ENCODE measurements at regions not wholly inside any gene's neighbourhood (a gene's known extent, or its start where the extent isn't known, plus 50 kb on each side); places are given as distances from the start of the nearest gene placed in this dataset.
"Not testable (repeated sequence)": the region's sequence is repeated elsewhere in the genome, so short reads cannot be mapped to it uniquely, and the experiment has no call there.

- Histone ChIP-seq H3K9me3 (no peaks in the 10 kb centered on the region), H3K27me3 (replicated peaks in 1 of 2; ENCODE audit: control insufficient read depth in 2 of 2, extremely low read depth in 1 of 2, insufficient read depth in 2 of 2, low read length in 1 of 2) (no peaks in the 10 kb centered on the region), H3K4me1 (ENCODE audit: control insufficient read depth in 1 of 2, extremely low read depth in 1 of 2, insufficient read depth in 2 of 2, low read length in 2 of 2) (no peaks in the 10 kb centered on the region), H3K4me3 (ENCODE audit: control insufficient read depth in 1 of 2, extremely low read depth in 1 of 2, low read length in 1 of 2) (no peak overlapping the region), H3K27ac (ENCODE audit: low read length) (no peak overlapping the region), H3K36me3 (ENCODE audit: control insufficient read depth in 2 of 2, extremely low read depth in 1 of 2, insufficient read depth in 1 of 2, low read length in 1 of 2) (no peaks in the 10 kb centered on the region)
- Mint-ChIP-seq H3K27ac (no peak overlapping the region), H3K4me1 (no peaks in the 10 kb centered on the region), H3K27me3 (peaks cover 0 to 3% of the 10 kb centered on the region in 2 donors), H3K36me3 (no peaks in the 10 kb centered on the region), H3K9me3 (no peaks in the 10 kb centered on the region), H3K4me3 (no peak overlapping the region)
- WGBS (ENCODE audit: insufficient coverage): 80% methylated on average over 2 of the region's 4 CpGs
- ChIA-PET POLR2A (no interaction called here), CTCF (no interaction called here)
- ATAC-seq (replicated peaks in 1 of 4) (no peak), DNase-seq (no peak)
These were observed 217.0 kb upstream of the PIEZO2 start for GRCh38 chr18:11366410-11366809.

DNA sequence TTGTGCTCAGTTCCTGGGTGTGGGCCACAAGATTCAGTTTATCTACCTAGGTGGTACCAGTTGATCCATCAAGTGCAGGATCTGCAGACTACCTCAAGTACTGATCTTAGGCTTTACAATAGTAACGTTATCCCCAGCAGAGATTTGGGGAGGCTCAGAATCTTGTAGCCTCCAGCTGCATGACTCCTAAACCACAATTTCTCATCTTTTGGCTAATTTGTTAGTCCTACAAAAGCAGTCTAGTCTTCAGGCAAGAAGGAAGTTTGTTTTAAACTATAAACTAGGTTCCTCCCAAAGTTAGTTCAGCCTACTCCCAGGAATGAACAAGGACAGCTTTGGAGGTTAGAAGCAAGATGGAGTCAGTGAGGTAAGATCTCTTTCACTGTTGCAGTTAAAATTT is 213.5 kb upstream of the PIEZO2 start:
- Mint-ChIP-seq H3K4me1 (no peaks in the 10 kb centered on the region), H3K4me3 (no peak overlapping the region), H3K9me3 (no peaks in the 10 kb centered on the region), H3K36me3 (no peaks in the 10 kb centered on the region), H3K27ac (no peak overlapping the region), H3K27me3 (no peaks in the 10 kb centered on the region)
- WGBS (ENCODE audit: insufficient coverage): 67% methylated on average over 1 of the region's 1 CpG
- no peaks in the 10 kb centered on the region for H3K27me3 ChIP-seq (replicated peaks in 1 of 2; ENCODE audit: control insufficient read depth in 2 of 2, extremely low read depth in 1 of 2, insufficient read depth in 2 of 2, low read length in 1 of 2)
- DNase-seq: no peak
- no peak overlapping the region for H3K27ac ChIP-seq (ENCODE audit: low read length)
- ATAC-seq (replicated peaks in 1 of 4): no peak
- no peaks in the 10 kb centered on the region for H3K9me3 ChIP-seq
- no peaks in the 10 kb centered on the region for H3K36me3 ChIP-seq (ENCODE audit: control insufficient read depth in 2 of 2, extremely low read depth in 1 of 2, insufficient read depth in 1 of 2, low read length in 1 of 2)
- POLR2A ChIA-PET: no interaction called here
- CTCF ChIA-PET: no interaction called here
- H3K4me1 ChIP-seq (ENCODE audit: control insufficient read depth in 1 of 2, extremely low read depth in 1 of 2, insufficient read depth in 2 of 2, low read length in 2 of 2): no peaks in the 10 kb centered on the region
- no peak overlapping the region for H3K4me3 ChIP-seq (ENCODE audit: control insufficient read depth in 1 of 2, extremely low read depth in 1 of 2, low read length in 1 of 2)

- H3K4me3 Mint-ChIP-seq; H3K9me3 ChIP-seq; H3K27me3 Mint-ChIP-seq; H3K4me3 ChIP-seq (ENCODE audit: control insufficient read depth in 1 of 2, extremely low read depth in 1 of 2, low read length in 1 of 2); H3K36me3 ChIP-seq (ENCODE audit: control insufficient read depth in 2 of 2, extremely low read depth in 1 of 2, insufficient read depth in 1 of 2, low read length in 1 of 2); H3K27me3 ChIP-seq (replicated peaks in 1 of 2; ENCODE audit: control insufficient read depth in 2 of 2, extremely low read depth in 1 of 2, insufficient read depth in 2 of 2, low read length in 1 of 2); H3K9me3 Mint-ChIP-seq; ATAC-seq (replicated peaks in 1 of 4); POLR2A ChIA-PET; H3K36me3 Mint-ChIP-seq; H3K4me1 Mint-ChIP-seq; H3K4me1 ChIP-seq (ENCODE audit: control insufficient read depth in 1 of 2, extremely low read depth in 1 of 2, insufficient read depth in 2 of 2, low read length in 2 of 2); CTCF ChIA-PET; H3K27ac Mint-ChIP-seq; DNase-seq; H3K27ac ChIP-seq (ENCODE audit: low read length): not testable (repeated sequence)
- WGBS (ENCODE audit: insufficient coverage): no CpG with 5 or more reads among the region's 6 CpGs
These were observed 212.5 kb upstream of the PIEZO2 start for GRCh38 chr18:11361862-11362261.

DNA sequence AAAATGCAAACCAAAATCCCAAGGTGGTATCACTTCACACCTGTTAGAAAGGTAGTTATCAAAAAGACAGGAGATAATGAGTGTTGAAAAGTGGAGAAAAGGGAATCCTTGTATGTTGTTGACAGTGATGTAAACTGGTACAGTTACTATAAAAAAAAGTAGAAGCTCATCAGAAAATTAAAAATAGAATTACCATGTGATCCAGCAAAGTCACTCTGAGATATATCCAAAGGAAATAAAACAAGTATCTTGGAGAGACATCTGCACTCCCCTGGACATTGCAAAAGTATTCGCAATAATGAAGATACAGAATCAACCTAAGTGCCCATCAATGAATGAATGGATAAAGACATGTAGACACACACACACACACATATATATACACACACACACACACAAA is 208.3 kb upstream of the PIEZO2 start:
- H3K4me1 ChIP-seq (ENCODE audit: control insufficient read depth in 1 of 2, extremely low read depth in 1 of 2, insufficient read depth in 2 of 2, low read length in 2 of 2): no peaks in the 10 kb centered on the region
- CTCF ChIA-PET: no interaction called here
- Mint-ChIP-seq H3K4me3 (no peak overlapping the region), H3K36me3 (no peaks in the 10 kb centered on the region), H3K4me1 (no peaks in the 10 kb centered on the region), H3K27ac (no peak overlapping the region), H3K27me3 (no peaks in the 10 kb centered on the region), H3K9me3 (no peaks in the 10 kb centered on the region)
- H3K9me3 ChIP-seq: no peaks in the 10 kb centered on the region
- no peak for DNase-seq
- ATAC-seq (replicated peaks in 1 of 4): no peak
- H3K27ac ChIP-seq (ENCODE audit: low read length): no peak overlapping the region
- H3K27me3 ChIP-seq (replicated peaks in 1 of 2; ENCODE audit: control insufficient read depth in 2 of 2, extremely low read depth in 1 of 2, insufficient read depth in 2 of 2, low read length in 1 of 2): no peaks in the 10 kb centered on the region
- H3K4me3 ChIP-seq (ENCODE audit: control insufficient read depth in 1 of 2, extremely low read depth in 1 of 2, low read length in 1 of 2): no peak overlapping the region
- POLR2A ChIA-PET: no interaction called here
- no CpG with 5 or more reads among the region's 1 CpG for WGBS (ENCODE audit: insufficient coverage)
- H3K36me3 ChIP-seq (ENCODE audit: control insufficient read depth in 2 of 2, extremely low read depth in 1 of 2, insufficient read depth in 1 of 2, low read length in 1 of 2): no peaks in the 10 kb centered on the region

DNA sequence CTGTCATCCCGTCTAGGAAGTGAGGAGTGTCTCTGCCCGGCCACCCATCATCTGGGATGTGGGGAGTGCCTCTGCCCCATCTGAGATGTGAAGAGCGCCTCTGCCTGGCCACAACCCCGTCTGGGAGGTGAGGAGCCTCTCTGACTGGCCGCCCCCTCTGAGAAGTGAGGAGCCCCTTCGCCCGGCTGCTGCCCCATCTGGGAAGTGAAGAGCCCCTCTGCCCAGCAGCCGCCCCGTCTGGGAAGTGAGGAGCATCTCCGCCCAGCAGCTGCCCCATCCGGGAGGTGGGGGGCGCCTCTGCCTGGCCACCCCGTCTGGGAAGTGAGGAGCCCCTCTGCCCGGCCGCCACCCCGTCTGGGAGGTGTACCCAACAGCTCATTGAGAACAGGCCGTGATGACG is 195.2 kb upstream of the PIEZO2 start:
- H3K27me3 Mint-ChIP-seq; H3K27ac Mint-ChIP-seq; H3K4me1 Mint-ChIP-seq; H3K36me3 ChIP-seq (ENCODE audit: control insufficient read depth in 2 of 2, extremely low read depth in 1 of 2, insufficient read depth in 1 of 2, low read length in 1 of 2); H3K4me3 ChIP-seq (ENCODE audit: control insufficient read depth in 1 of 2, extremely low read depth in 1 of 2, low read length in 1 of 2); H3K27me3 ChIP-seq (replicated peaks in 1 of 2; ENCODE audit: control insufficient read depth in 2 of 2, extremely low read depth in 1 of 2, insufficient read depth in 2 of 2, low read length in 1 of 2); H3K9me3 ChIP-seq; H3K27ac ChIP-seq (ENCODE audit: low read length); ATAC-seq (replicated peaks in 1 of 4); H3K4me3 Mint-ChIP-seq; DNase-seq; POLR2A ChIA-PET; CTCF ChIA-PET; H3K4me1 ChIP-seq (ENCODE audit: control insufficient read depth in 1 of 2, extremely low read depth in 1 of 2, insufficient read depth in 2 of 2, low read length in 2 of 2); H3K36me3 Mint-ChIP-seq: not testable (repeated sequence)
- peaks cover 8 to 23% (median 15%) of the 10 kb centered on the region in 3 donors for H3K9me3 Mint-ChIP-seq
- WGBS (ENCODE audit: insufficient coverage): 68% methylated on average over 9 of the region's 18 CpGs

GRCh38 chr18:11343096-11343495 is 193.7 kb upstream of the PIEZO2 start:
- H3K9me3 Mint-ChIP-seq: peaks cover 3 to 17% (median 9%) of the 10 kb centered on the region in 3 donors
- H3K27me3 Mint-ChIP-seq: peaks cover 0 to 2% of the 10 kb centered on the region in 2 donors
- WGBS (ENCODE audit: insufficient coverage): 100% methylated on average over 3 of the region's 4 CpGs
- no peak overlapping the region for H3K27ac Mint-ChIP-seq
- ChIA-PET CTCF (no interaction called here), POLR2A (no interaction called here)
- no peak for DNase-seq
- Histone ChIP-seq H3K4me1 (ENCODE audit: control insufficient read depth in 1 of 2, extremely low read depth in 1 of 2, insufficient read depth in 2 of 2, low read length in 2 of 2) (no peaks in the 10 kb centered on the region), H3K9me3 (no peaks in the 10 kb centered on the region), H3K4me3 (ENCODE audit: control insufficient read depth in 1 of 2, extremely low read depth in 1 of 2, low read length in 1 of 2) (no peak overlapping the region), H3K27ac (ENCODE audit: low read length) (no peak overlapping the region), H3K36me3 (ENCODE audit: control insufficient read depth in 2 of 2, extremely low read depth in 1 of 2, insufficient read depth in 1 of 2, low read length in 1 of 2) (no peaks in the 10 kb centered on the region), H3K27me3 (replicated peaks in 1 of 2; ENCODE audit: control insufficient read depth in 2 of 2, extremely low read depth in 1 of 2, insufficient read depth in 2 of 2, low read length in 1 of 2) (no peaks in the 10 kb centered on the region)
- ATAC-seq (replicated peaks in 1 of 4): no peak
- H3K36me3 Mint-ChIP-seq: no peaks in the 10 kb centered on the region
- H3K4me3 Mint-ChIP-seq: no peak overlapping the region
- H3K4me1 Mint-ChIP-seq: no peaks in the 10 kb centered on the region

GRCh38 chr18:11342115-11342514 is 192.7 kb upstream of the PIEZO2 start:
- H3K4me3 Mint-ChIP-seq; H3K4me1 ChIP-seq (ENCODE audit: control insufficient read depth in 1 of 2, extremely low read depth in 1 of 2, insufficient read depth in 2 of 2, low read length in 2 of 2); H3K9me3 ChIP-seq; H3K27me3 Mint-ChIP-seq; H3K27ac Mint-ChIP-seq; H3K36me3 ChIP-seq (ENCODE audit: control insufficient read depth in 2 of 2, extremely low read depth in 1 of 2, insufficient read depth in 1 of 2, low read length in 1 of 2); CTCF ChIA-PET; H3K36me3 Mint-ChIP-seq; H3K4me3 ChIP-seq (ENCODE audit: control insufficient read depth in 1 of 2, extremely low read depth in 1 of 2, low read length in 1 of 2); POLR2A ChIA-PET; ATAC-seq (replicated peaks in 1 of 4); DNase-seq; H3K4me1 Mint-ChIP-seq; H3K27ac ChIP-seq (ENCODE audit: low read length); H3K27me3 ChIP-seq (replicated peaks in 1 of 2; ENCODE audit: control insufficient read depth in 2 of 2, extremely low read depth in 1 of 2, insufficient read depth in 2 of 2, low read length in 1 of 2): not testable (repeated sequence)
- WGBS (ENCODE audit: insufficient coverage): 72% methylated on average over 4 of the region's 5 CpGs
- H3K9me3 Mint-ChIP-seq: peaks cover 3 to 12% (median 9%) of the 10 kb centered on the region in 3 donors

Data from T-cell (primary cell).